Panc1 (cell line): ENCODE measurements at regions not wholly inside any gene's neighbourhood (a gene's known extent, or its start where the extent isn't known, plus 50 kb on each side); places are given as distances from the start of the nearest gene placed in this dataset.

Source experiments
- CTCF ChIP-seq: fragments of 450-650 bp; IDR thresholded peaks from 2 replicates; pipeline ENCODE4 v1.5.1; 2017; ENCODE audit warnings: mild to moderate bottlenecking
- REST ChIP-seq, 2 experiments: IDR thresholded peaks; 2 replicates each; pipeline ENCODE4 v1.6.1; 2011 to 2012; ENCODE audit warnings: low read depth in 2 of 2, control low read depth in 1 of 2, low read length in 1 of 2, mild to moderate bottlenecking in 1 of 2, moderate library complexity in 1 of 2; ENCODE audit not compliant: insufficient read depth in 1 of 2
- SIN3A ChIP-seq: IDR thresholded peaks from 2 replicates; pipeline ENCODE4 v1.6.1; 2012; ENCODE audit warnings: low read depth, mild to moderate bottlenecking, low read length, moderate library complexity, borderline replicate concordance; ENCODE audit not compliant: insufficient read depth

- TF ChIP-seq CTCF (no peak), SIN3A (no peak), REST (IDR thresholded peaks at IDR 0.05; ENCODE audit: insufficient read depth in 1 of 2, low read depth in 2 of 2, low read length in 1 of 2) (no peak)
Observed at GRCh38 chr15:26132811-26133210, 269.7 kb upstream of the ATP10A start.
